Thyroid gland (tissue), 4 donors: ENCODE measurements at regions not wholly inside any gene's neighbourhood (a gene's known extent, or its start where the extent isn't known, plus 50 kb on each side); places are given as distances from the start of the nearest gene placed in this dataset.

Source experiments
- DNase-seq, 2 donors: peaks; one replicate each; pipeline ENCODE4 v3.0.0-alpha.2; 2019
- H3K27ac ChIP-seq, 3 donors: fragments of 200-600 bp; sonication (generic); 1 replicate in 2 of 3; 2 replicates in 1 of 3; pipeline ENCODE4 v1.5.1; 2016 to 2019; ENCODE audit warnings: mild to moderate bottlenecking in 1 of 3, moderate library complexity in 1 of 3
- H3K27me3 ChIP-seq: fragments of 200-600 bp; sonication (generic); one replicate; pipeline ENCODE4 v1.5.1; 2019
- H3K36me3 ChIP-seq, 2 donors: fragments of 200-600 bp; sonication (generic); one replicate each; pipeline ENCODE4 v1.5.1; 2016 to 2019
- H3K4me1 ChIP-seq, 2 donors: fragments of 200-600 bp; sonication (generic); one replicate each; pipeline ENCODE4 v1.5.1; 2017 to 2019
- H3K4me3 ChIP-seq, 3 donors: fragments of 200-600 bp; sonication (generic); replicated peaks in 1 of 3; 1 replicate in 2 of 3; 2 replicates in 1 of 3; pipeline ENCODE4 v1.5.1; 2016; ENCODE audit warnings: mild to moderate bottlenecking in 1 of 3
- H3K9me3 ChIP-seq: fragments of 200-600 bp; sonication (generic); one replicate; pipeline ENCODE4 v1.5.1; 2017
- POLR2A ChIP-seq, 2 donors: fragments of 450-650 bp; IDR thresholded peaks; one replicate each; pipeline ENCODE4 v1.6.1; 2017; ENCODE audit warnings: antibody characterized with exemption in 2 of 2, mild to moderate bottlenecking in 2 of 2, moderate library complexity in 1 of 2
- WGBS, 2 donors: methylation state at CpG; one replicate each; pipeline ENCODE4 v1.1.5; 2017; 5-methylcytosine and 5-hydroxymethylcytosine counted together
- intact Hi-C: fragments of 100-400 bp; cut with DNase I; formaldehyde crosslinking; loops from one replicate; pipeline ENCODE4 v1.15.1; 2023
- TF ChIP-seq, protein P1 (sequence below), 6 experiments: fragments of 200-600 bp in 3 of 6; fragments of 450-650 bp in 3 of 6; sonication (generic) in 3 of 6; IDR thresholded peaks; one replicate each; pipeline ENCODE4 v1.5.1; 2016 to 2019; ENCODE audit warnings: antibody characterized with exemption in 6 of 6, mild to moderate bottlenecking in 2 of 6, inconsistent platforms in 1 of 6, moderate library complexity in 1 of 6

DNA sequence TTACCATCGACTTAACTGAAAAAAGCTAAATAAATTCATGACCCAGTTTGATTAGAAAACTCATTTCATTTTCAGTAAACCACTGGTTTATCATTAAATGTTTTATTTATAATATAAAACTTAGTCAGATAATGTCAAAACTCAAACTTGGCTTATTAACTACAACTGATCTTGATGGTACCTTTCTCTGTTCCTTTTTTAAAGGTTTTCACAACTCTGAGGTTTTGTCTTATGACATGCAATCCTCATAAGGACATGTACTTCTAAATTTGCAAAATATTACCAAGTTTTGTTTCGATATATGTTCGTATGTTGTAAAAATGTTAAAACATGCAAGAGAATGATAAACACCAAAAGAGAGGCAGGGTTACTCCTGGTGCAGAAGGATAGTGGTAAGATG lies 82.5 kb upstream of the PDE10A start:
- DNase-seq = no peak
- TF ChIP-seq, protein P1, sequence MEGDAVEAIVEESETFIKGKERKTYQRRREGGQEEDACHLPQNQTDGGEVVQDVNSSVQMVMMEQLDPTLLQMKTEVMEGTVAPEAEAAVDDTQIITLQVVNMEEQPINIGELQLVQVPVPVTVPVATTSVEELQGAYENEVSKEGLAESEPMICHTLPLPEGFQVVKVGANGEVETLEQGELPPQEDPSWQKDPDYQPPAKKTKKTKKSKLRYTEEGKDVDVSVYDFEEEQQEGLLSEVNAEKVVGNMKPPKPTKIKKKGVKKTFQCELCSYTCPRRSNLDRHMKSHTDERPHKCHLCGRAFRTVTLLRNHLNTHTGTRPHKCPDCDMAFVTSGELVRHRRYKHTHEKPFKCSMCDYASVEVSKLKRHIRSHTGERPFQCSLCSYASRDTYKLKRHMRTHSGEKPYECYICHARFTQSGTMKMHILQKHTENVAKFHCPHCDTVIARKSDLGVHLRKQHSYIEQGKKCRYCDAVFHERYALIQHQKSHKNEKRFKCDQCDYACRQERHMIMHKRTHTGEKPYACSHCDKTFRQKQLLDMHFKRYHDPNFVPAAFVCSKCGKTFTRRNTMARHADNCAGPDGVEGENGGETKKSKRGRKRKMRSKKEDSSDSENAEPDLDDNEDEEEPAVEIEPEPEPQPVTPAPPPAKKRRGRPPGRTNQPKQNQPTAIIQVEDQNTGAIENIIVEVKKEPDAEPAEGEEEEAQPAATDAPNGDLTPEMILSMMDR (IDR thresholded peaks at IDR 0.05) = no peak
- intact Hi-C loops = no loop called here
- Histone ChIP-seq H3K4me3 (no peak overlapping the region), H3K27me3 (no peaks in the 10 kb centered on the region), H3K36me3 (no peaks in the 10 kb centered on the region), H3K9me3 (no peaks in the 10 kb centered on the region), H3K4me1 (peaks cover 5 to 7% of the 10 kb centered on the region in 2 donors), H3K27ac (no peak overlapping the region)
- WGBS, 2 donors = 94 to 96% methylated on average over 3 of the region's 3 CpGs

DNA sequence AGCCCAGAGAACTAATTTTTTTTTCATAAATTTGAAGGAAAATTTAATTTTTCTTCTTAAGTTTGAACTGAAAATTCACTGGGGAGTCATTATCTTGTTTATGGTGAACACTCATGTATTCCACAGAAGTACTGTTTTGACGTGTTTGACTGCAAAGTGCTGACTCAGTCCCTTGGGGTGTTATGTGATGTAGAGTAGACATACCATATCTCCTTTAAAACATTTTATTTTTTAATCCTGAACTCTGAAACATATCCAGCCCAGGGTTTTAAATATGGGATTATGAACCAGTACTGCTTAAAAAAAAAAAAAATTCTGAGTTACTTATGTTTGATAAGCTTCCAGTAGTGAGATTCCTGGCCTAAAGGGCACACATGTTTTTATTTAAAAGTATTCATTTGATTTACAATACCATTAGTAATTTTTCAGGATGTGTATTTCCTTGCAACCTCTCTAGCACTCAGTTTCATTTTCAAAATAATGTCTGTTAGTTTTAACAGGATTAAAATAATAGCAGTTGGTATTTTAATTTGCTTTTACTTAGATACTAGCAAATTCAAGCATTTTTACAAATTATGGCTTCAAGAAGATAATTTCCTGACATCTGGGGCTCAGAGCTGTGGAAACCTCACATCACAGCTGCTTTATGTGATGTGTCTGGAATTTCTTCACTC lies 81.7 kb upstream of the PDE10A start:
- TF ChIP-seq, protein P1 (IDR thresholded peaks at IDR 0.05) = no peak
- no peaks in the 10 kb centered on the region for H3K27me3 ChIP-seq
- H3K4me3 ChIP-seq = no peak overlapping the region
- no peak for DNase-seq
- H3K9me3 ChIP-seq = no peaks in the 10 kb centered on the region
- no peaks in the 10 kb centered on the region for H3K36me3 ChIP-seq
- intact Hi-C loops = no loop called here
- WGBS, 2 donors = 69 to 76% methylated on average over 1 of the region's 1 CpG
- H3K4me1 ChIP-seq = peaks cover 5 to 7% of the 10 kb centered on the region in 2 donors
- no peak overlapping the region for H3K27ac ChIP-seq

DNA sequence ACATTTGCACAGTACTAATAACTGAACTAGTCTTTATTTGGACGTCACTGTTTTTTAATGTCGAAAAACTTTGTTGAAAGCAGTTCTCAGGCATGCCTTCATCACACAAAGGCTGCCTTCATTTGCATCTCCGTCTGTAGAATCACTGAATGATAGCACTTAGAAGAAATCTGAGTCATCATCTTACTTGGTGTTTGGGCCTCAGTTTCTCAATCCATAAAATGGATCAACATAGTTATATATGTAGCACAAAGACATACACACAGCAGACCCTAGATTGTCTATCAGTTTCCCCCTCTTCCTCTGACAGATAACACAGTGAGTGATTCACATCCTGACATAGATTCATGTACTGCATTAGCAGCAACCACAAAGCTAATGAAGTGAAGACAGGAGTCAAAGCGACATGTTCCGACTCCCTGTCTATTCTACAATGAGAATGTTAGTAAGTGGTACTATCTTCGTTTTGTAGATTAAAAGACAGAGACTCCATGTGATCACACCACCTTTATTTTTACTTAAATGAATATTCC lies 80.4 kb upstream of the PDE10A start:
- no peak for DNase-seq
- no peaks in the 10 kb centered on the region for H3K9me3 ChIP-seq
- H3K36me3 ChIP-seq = no peaks in the 10 kb centered on the region
- H3K4me1 ChIP-seq = peaks cover 2 to 5% of the 10 kb centered on the region in 2 donors
- WGBS, 2 donors = 92 to 95% methylated on average over 6 of the region's 6 CpGs
- intact Hi-C loops = no loop called here
- TF ChIP-seq POLR2A (IDR thresholded peaks at IDR 0.05) = no peak
- TF ChIP-seq, protein P1 (IDR thresholded peaks at IDR 0.05) = no peak
- H3K4me3 ChIP-seq = no peak overlapping the region
- no peak overlapping the region for H3K27ac ChIP-seq
- no peaks in the 10 kb centered on the region for H3K27me3 ChIP-seq

DNA sequence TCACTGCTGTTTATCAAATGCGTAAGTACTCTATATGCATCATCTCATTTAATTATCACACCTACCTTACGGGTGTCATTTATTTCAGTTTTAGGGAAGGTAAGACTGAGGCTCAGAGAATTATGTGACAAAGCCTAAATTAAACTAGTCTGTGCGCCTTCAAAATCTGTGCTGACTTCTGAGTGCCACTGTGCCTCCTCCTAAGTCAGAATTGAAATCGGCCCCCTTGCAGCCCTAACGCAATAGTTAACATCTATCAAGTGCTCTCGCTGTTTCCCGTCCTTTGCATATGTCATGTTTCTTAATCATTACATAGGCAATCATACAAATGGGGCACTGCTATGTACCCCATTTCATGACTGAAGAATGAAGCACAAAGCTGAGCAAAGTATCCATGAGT lies 79.0 kb upstream of the PDE10A start:
- DNase-seq = no peak
- WGBS, 2 donors = 91 to 93% methylated on average over 7 of the region's 7 CpGs

DNA sequence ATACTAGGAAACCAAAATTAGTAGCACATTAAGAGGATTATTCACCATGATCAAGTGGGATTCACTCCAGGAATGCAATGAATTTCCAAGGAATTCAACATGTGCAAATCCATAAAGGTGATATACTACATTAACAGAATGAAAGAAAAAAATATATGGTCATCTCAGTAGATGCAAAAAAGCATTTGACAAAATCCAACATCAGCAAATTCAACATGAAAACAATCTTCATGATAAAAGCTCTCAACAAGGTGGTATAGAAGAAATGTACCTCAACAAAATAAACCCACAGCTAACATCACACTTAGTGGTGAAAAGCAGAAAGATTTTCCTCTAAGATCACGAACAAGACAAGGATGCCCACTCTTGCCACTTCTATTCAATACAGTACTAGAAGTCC lies 74.4 kb upstream of the PDE10A start:
- Histone ChIP-seq H3K27ac (no peak overlapping the region), H3K27me3 (no peaks in the 10 kb centered on the region), H3K4me3 (no peak overlapping the region), H3K4me1 (no peaks in the 10 kb centered on the region), H3K9me3 (no peaks in the 10 kb centered on the region), H3K36me3 (no peaks in the 10 kb centered on the region)
- 86 to 92% methylated on average over 1 of the region's 1 CpG for WGBS, 2 donors
- intact Hi-C loops = no loop called here
- TF ChIP-seq, protein P1 (IDR thresholded peaks at IDR 0.05) = no peak
- no peak for TF ChIP-seq POLR2A (IDR thresholded peaks at IDR 0.05)
- DNase-seq = no peak

More for the DNA sequence above, 79.0 kb upstream of the PDE10A start:
- Histone ChIP-seq H3K27ac (no peak overlapping the region), H3K4me3 (no peak overlapping the region), H3K9me3 (no peaks in the 10 kb centered on the region), H3K36me3 (no peaks in the 10 kb centered on the region), H3K4me1 (no peaks in the 10 kb centered on the region), H3K27me3 (no peaks in the 10 kb centered on the region)
- TF ChIP-seq, protein P1 (IDR thresholded peaks at IDR 0.05) = no peak
- no peak for TF ChIP-seq POLR2A (IDR thresholded peaks at IDR 0.05)
- intact Hi-C loops = no loop called here
